GM12875 (cell line): ENCODE measurements at regions not wholly inside any gene's neighbourhood (a gene's known extent, or its start where the extent isn't known, plus 50 kb on each side); places are given as distances from the start of the nearest gene placed in this dataset.
"Not testable (repeated sequence)": the region's sequence is repeated elsewhere in the genome, so short reads cannot be mapped to it uniquely, and the experiment has no call there.

ENCODE experiments used
- H3K4me3 ChIP-seq: one replicate; pipeline ENCODE4 v1.5.1; 2011; ENCODE audit warnings: low read depth, low read length, control low read depth
- CTCF ChIP-seq: IDR thresholded peaks from 2 replicates; pipeline ENCODE4 v1.5.1; 2011; ENCODE audit warnings: low read depth, mild to moderate bottlenecking, control low read depth, inconsistent platforms, low read length, moderate library complexity, borderline replicate concordance; ENCODE audit not compliant: insufficient read depth

- H3K4me3 ChIP-seq: no peak overlapping the region
- TF ChIP-seq CTCF: no peak
Observed at GRCh38 chr5:117336208-117336607, 761.6 kb upstream of the SEMA6A start.

GRCh38 chr5:117333011-117333410, 758.4 kb upstream of the SEMA6A start:
- H3K4me3 ChIP-seq: no peak overlapping the region
- TF ChIP-seq CTCF: no peak

GRCh38 chr5:117332341-117332740, 757.7 kb upstream of the SEMA6A start:
- TF ChIP-seq CTCF: no peak
- H3K4me3 ChIP-seq: no peak overlapping the region

GRCh38 chr5:117327511-117327910, 752.9 kb upstream of the SEMA6A start:
- no peak overlapping the region for H3K4me3 ChIP-seq
- TF ChIP-seq CTCF: no peak

GRCh38 chr5:117326997-117327396, 752.4 kb upstream of the SEMA6A start:
- no peak for TF ChIP-seq CTCF
- H3K4me3 ChIP-seq: no peak overlapping the region

GRCh38 chr5:117318528-117318927, 743.9 kb upstream of the SEMA6A start:
- no peak for TF ChIP-seq CTCF
- no peak overlapping the region for H3K4me3 ChIP-seq

- no peak for TF ChIP-seq CTCF
Observed at GRCh38 chr5:117315170-117315569, 740.5 kb upstream of the SEMA6A start.

GRCh38 chr5:117304512-117305107, 730.0 kb upstream of the SEMA6A start:
- H3K4me3 ChIP-seq: not testable (repeated sequence)

More at GRCh38 chr5:117315170-117315569, 740.5 kb upstream of the SEMA6A start:
- H3K4me3 ChIP-seq: no peak overlapping the region
